Tibial nerve (tissue), 4 donors: ENCODE measurements at regions not wholly inside any gene's neighbourhood (a gene's known extent, or its start where the extent isn't known, plus 50 kb on each side); places are given as distances from the start of the nearest gene placed in this dataset.

Experiments
- CTCF ChIP-seq, 5 experiments: fragments of 200-600 bp in 3 of 5; fragments of 450-650 bp in 2 of 5; sonication (generic) in 3 of 5; IDR thresholded peaks; one replicate each; pipeline ENCODE4 v1.5.1; 2016 to 2019; ENCODE audit warnings: antibody characterized with exemption in 5 of 5, mild to moderate bottlenecking in 3 of 5, moderate library complexity in 2 of 5
- EP300 ChIP-seq, 2 donors: sonication (generic); formaldehyde crosslinking; IDR thresholded peaks; one replicate each; pipeline ENCODE4 v1.6.1; 2017; ENCODE audit warnings: antibody characterized with exemption in 2 of 2, mild to moderate bottlenecking in 1 of 2
- POLR2A ChIP-seq, 2 donors: fragments of 450-650 bp; IDR thresholded peaks; one replicate each; pipeline ENCODE4 v1.6.1; 2017; ENCODE audit warnings: antibody characterized with exemption in 2 of 2, mild to moderate bottlenecking in 2 of 2, moderate library complexity in 2 of 2

- TF ChIP-seq POLR2A (IDR thresholded peaks at IDR 0.05) (no peak), CTCF (IDR thresholded peaks at IDR 0.05) (no peak), EP300 (IDR thresholded peaks at IDR 0.05) (no peak)
These were observed 267.2 kb downstream of the SEC23A start for GRCh38 chr14:38835874-38836273.
